ENCODE measurements at regions not wholly inside any gene's neighbourhood (a gene's known extent, or its start where the extent isn't known, plus 50 kb on each side); places are given as distances from the start of the nearest gene placed in this dataset.

GRCh38 chr1:212558693-212559480, 49.7 kb upstream of the ATF3 start:
- peak; percentile 87 for DNase-seq (ENCODE audit: low read depth)
